ENCODE measurements at regions not wholly inside any gene's neighbourhood (a gene's known extent, or its start where the extent isn't known, plus 50 kb on each side); places are given as distances from the start of the nearest gene placed in this dataset.

- TF ChIP-seq, protein P1, sequence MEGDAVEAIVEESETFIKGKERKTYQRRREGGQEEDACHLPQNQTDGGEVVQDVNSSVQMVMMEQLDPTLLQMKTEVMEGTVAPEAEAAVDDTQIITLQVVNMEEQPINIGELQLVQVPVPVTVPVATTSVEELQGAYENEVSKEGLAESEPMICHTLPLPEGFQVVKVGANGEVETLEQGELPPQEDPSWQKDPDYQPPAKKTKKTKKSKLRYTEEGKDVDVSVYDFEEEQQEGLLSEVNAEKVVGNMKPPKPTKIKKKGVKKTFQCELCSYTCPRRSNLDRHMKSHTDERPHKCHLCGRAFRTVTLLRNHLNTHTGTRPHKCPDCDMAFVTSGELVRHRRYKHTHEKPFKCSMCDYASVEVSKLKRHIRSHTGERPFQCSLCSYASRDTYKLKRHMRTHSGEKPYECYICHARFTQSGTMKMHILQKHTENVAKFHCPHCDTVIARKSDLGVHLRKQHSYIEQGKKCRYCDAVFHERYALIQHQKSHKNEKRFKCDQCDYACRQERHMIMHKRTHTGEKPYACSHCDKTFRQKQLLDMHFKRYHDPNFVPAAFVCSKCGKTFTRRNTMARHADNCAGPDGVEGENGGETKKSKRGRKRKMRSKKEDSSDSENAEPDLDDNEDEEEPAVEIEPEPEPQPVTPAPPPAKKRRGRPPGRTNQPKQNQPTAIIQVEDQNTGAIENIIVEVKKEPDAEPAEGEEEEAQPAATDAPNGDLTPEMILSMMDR (IDR thresholded peaks at IDR 0.05), result no peak
- no peak for TF ChIP-seq POLR2A (IDR thresholded peaks at IDR 0.05)
These were observed 140.4 kb upstream of the CDH6 start for GRCh38 chr5:31052937-31053658.

All from body of pancreas (tissue), 4 donors.